ENCODE measurements at regions not wholly inside any gene's neighbourhood (a gene's known extent, or its start where the extent isn't known, plus 50 kb on each side); places are given as distances from the start of the nearest gene placed in this dataset.

- Histone ChIP-seq H3K9me3 (no peaks in the 10 kb centered on the region), H3K4me1 (no peaks in the 10 kb centered on the region), H3K27me3 (no peaks in the 10 kb centered on the region), H3K4me3 (no peak overlapping the region), H3K36me3 (no peaks in the 10 kb centered on the region), H3K27ac (no peak overlapping the region)
- 64% methylated on average over 4 of the region's 4 CpGs for WGBS
- no peak for DNase-seq (ENCODE audit: low spot score in 2 of 2)
- no peak for TF ChIP-seq CTCF (IDR thresholded peaks at IDR 0.05)
- no peak for TF ChIP-seq POLR2AphosphoS5 (IDR thresholded peaks at IDR 0.05)
- TF ChIP-seq POLR2A (IDR thresholded peaks at IDR 0.05), result no peak
- no peak for TF ChIP-seq EP300 (IDR thresholded peaks at IDR 0.05)
Observed at GRCh38 chr11:42526426-42526825, 785.4 kb upstream of the API5 start.

GRCh38 chr11:42528471-42528870 is 783.3 kb upstream of the API5 start:
- WGBS, result 70% methylated on average over 2 of the region's 2 CpGs
- no peak for TF ChIP-seq CTCF (IDR thresholded peaks at IDR 0.05)
- no peak for TF ChIP-seq POLR2A (IDR thresholded peaks at IDR 0.05)
- no peak for TF ChIP-seq POLR2AphosphoS5 (IDR thresholded peaks at IDR 0.05)
- no peak for TF ChIP-seq EP300 (IDR thresholded peaks at IDR 0.05)
- DNase-seq (ENCODE audit: low spot score in 2 of 2), result no peak
- Histone ChIP-seq H3K4me1 (no peaks in the 10 kb centered on the region), H3K36me3 (no peaks in the 10 kb centered on the region), H3K4me3 (no peak overlapping the region), H3K9me3 (no peaks in the 10 kb centered on the region), H3K27me3 (no peaks in the 10 kb centered on the region), H3K27ac (no peak overlapping the region)

GRCh38 chr11:42528911-42529310 is 782.9 kb upstream of the API5 start:
- Histone ChIP-seq H3K4me3 (no peak overlapping the region), H3K27ac (no peak overlapping the region), H3K4me1 (no peaks in the 10 kb centered on the region), H3K27me3 (no peaks in the 10 kb centered on the region), H3K36me3 (no peaks in the 10 kb centered on the region), H3K9me3 (no peaks in the 10 kb centered on the region)
- TF ChIP-seq CTCF (IDR thresholded peaks at IDR 0.05) (no peak), EP300 (IDR thresholded peaks at IDR 0.05) (no peak), POLR2A (IDR thresholded peaks at IDR 0.05) (no peak), POLR2AphosphoS5 (IDR thresholded peaks at IDR 0.05) (no peak)
- WGBS, result 80% methylated on average over 2 of the region's 2 CpGs
- DNase-seq (ENCODE audit: low spot score in 2 of 2), result no peak

- Histone ChIP-seq H3K36me3 (no peaks in the 10 kb centered on the region), H3K27me3 (no peaks in the 10 kb centered on the region), H3K4me1 (no peaks in the 10 kb centered on the region), H3K9me3 (no peaks in the 10 kb centered on the region), H3K4me3 (no peak overlapping the region), H3K27ac (no peak overlapping the region)
- 87% methylated on average over 5 of the region's 5 CpGs for WGBS
- no peak for DNase-seq (ENCODE audit: low spot score in 2 of 2)
- TF ChIP-seq POLR2AphosphoS5 (IDR thresholded peaks at IDR 0.05) (no peak), EP300 (IDR thresholded peaks at IDR 0.05) (no peak), CTCF (IDR thresholded peaks at IDR 0.05) (no peak), POLR2A (IDR thresholded peaks at IDR 0.05) (no peak)
Observed at GRCh38 chr11:42536611-42537360, 775.0 kb upstream of the API5 start.

- no peaks in the 10 kb centered on the region for H3K36me3 ChIP-seq
- H3K4me1 ChIP-seq, result no peaks in the 10 kb centered on the region
- no peak overlapping the region for H3K4me3 ChIP-seq
- no peak for DNase-seq (ENCODE audit: low spot score in 2 of 2)
- 79% methylated on average over 1 of the region's 1 CpG for WGBS
- H3K27ac ChIP-seq, result no peak overlapping the region
- no peak for TF ChIP-seq POLR2AphosphoS5 (IDR thresholded peaks at IDR 0.05)
- TF ChIP-seq CTCF (IDR thresholded peaks at IDR 0.05), result no peak
- TF ChIP-seq POLR2A (IDR thresholded peaks at IDR 0.05), result no peak
- TF ChIP-seq EP300 (IDR thresholded peaks at IDR 0.05), result no peak
- no peaks in the 10 kb centered on the region for H3K27me3 ChIP-seq
- no peaks in the 10 kb centered on the region for H3K9me3 ChIP-seq
Observed at GRCh38 chr11:42542336-42542735, 769.5 kb upstream of the API5 start.

All from suprapubic skin (tissue), 4 donors.